Naive thymus-derived CD4-positive, alpha-beta T cell (primary cell): ENCODE measurements at regions not wholly inside any gene's neighbourhood (a gene's known extent, or its start where the extent isn't known, plus 50 kb on each side); places are given as distances from the start of the nearest gene placed in this dataset.

Experiments
- ATAC-seq: fragments of 150-1000 bp; cut with Tn5 transposase; 2 replicates; pipeline ENCODE4 v1.10.0; 2021; ENCODE audit warnings: mild to moderate bottlenecking, moderate library complexity
- CTCF ChIA-PET: fragments of 350-600 bp; sonication (Branson Sonifier 250); formaldehyde crosslinking; loops from one replicate; lab custom pipeline; 2021; ENCODE audit warnings: antibody characterized with exemption; lab: Charles Lee
- POLR2A ChIA-PET: fragments of 350-600 bp; sonication (Branson Sonifier 250); formaldehyde crosslinking; loops from one replicate; lab custom pipeline; 2021; ENCODE audit warnings: antibody characterized with exemption, inconsistent platforms; lab: Charles Lee
- DNase-seq, 9 donors: peaks; one replicate each; pipeline versions ENCODE4 v3.0.0 to v3.0.0-alpha.2; 2020 to 2022; ENCODE audit warnings: mixed read lengths in 1 of 9
- H3K27ac ChIP-seq: one replicate; pipeline ENCODE4 v1.7.0; 2013; ENCODE audit warnings: mild to moderate bottlenecking, low read depth, low read length, moderate library complexity
- H3K27me3 ChIP-seq, 2 donors: one replicate each; pipeline ENCODE4 v1.7.0; 2013; ENCODE audit warnings: low read length in 2 of 2, mild to moderate bottlenecking in 2 of 2, moderate library complexity in 2 of 2; ENCODE audit not compliant: control insufficient read depth in 2 of 2, insufficient read depth in 2 of 2
- H3K36me3 ChIP-seq, 3 experiments: 1 replicate in 2 of 3; 2 replicates in 1 of 3; pipeline ENCODE4 v1.7.0; 2013; ENCODE audit warnings: low read length in 3 of 3, mild to moderate bottlenecking in 3 of 3, moderate library complexity in 1 of 3; ENCODE audit not compliant: insufficient read depth in 3 of 3, control insufficient read depth in 2 of 3
- H3K4me1 ChIP-seq, 2 donors: one replicate each; pipeline ENCODE4 v1.7.0; 2013; ENCODE audit warnings: low read length in 2 of 2, mild to moderate bottlenecking in 2 of 2, moderate library complexity in 1 of 2; ENCODE audit not compliant: control insufficient read depth in 2 of 2, insufficient read depth in 2 of 2
- H3K4me3 ChIP-seq: 2 replicates; pipeline ENCODE4 v1.7.0; 2013; ENCODE audit warnings: mild to moderate bottlenecking, low read length
- H3K9me3 ChIP-seq, 3 experiments: 1 replicate in 2 of 3; 2 replicates in 1 of 3; pipeline ENCODE4 v1.7.0; 2013; ENCODE audit warnings: low read length in 3 of 3; ENCODE audit not compliant: control insufficient read depth in 2 of 3
- H3K27ac Mint-ChIP-seq, 9 donors: one replicate each; pipeline ENCODE4 v1.8.0; 2020 to 2022; ENCODE audit warnings: mixed read lengths in 9 of 9, mild to moderate bottlenecking in 8 of 9, moderate library complexity in 5 of 9, inconsistent platforms in 2 of 9
- H3K27me3 Mint-ChIP-seq, 5 donors: one replicate each; pipeline ENCODE4 v1.8.0; 2021 to 2022; ENCODE audit warnings: mixed read lengths in 5 of 5, mild to moderate bottlenecking in 1 of 5
- H3K36me3 Mint-ChIP-seq, 5 donors: one replicate each; pipeline ENCODE4 v1.8.0; 2020 to 2022; ENCODE audit warnings: mixed read lengths in 5 of 5, mild to moderate bottlenecking in 3 of 5, inconsistent platforms in 1 of 5
- H3K4me1 Mint-ChIP-seq, 7 donors: one replicate each; pipeline ENCODE4 v1.8.0; 2020 to 2022; ENCODE audit warnings: mixed read lengths in 7 of 7, mild to moderate bottlenecking in 3 of 7, inconsistent platforms in 1 of 7
- H3K4me3 Mint-ChIP-seq, 10 donors: one replicate each; pipeline ENCODE4 v1.8.0; 2020 to 2022; ENCODE audit warnings: mild to moderate bottlenecking in 10 of 10, mixed read lengths in 10 of 10, moderate library complexity in 6 of 10, inconsistent platforms in 2 of 10
- H3K9me3 Mint-ChIP-seq, 11 donors: one replicate each; pipeline ENCODE4 v1.8.0; 2020 to 2022; ENCODE audit warnings: mixed read lengths in 11 of 11, mild to moderate bottlenecking in 4 of 11, inconsistent platforms in 1 of 11, moderate library complexity in 1 of 11
- intact Hi-C, 2 donors: fragments of 100-400 bp; cut with micrococcal nuclease; formaldehyde crosslinking; loops; one replicate each; pipeline ENCODE4 v1.15.1; 2023

DNA sequence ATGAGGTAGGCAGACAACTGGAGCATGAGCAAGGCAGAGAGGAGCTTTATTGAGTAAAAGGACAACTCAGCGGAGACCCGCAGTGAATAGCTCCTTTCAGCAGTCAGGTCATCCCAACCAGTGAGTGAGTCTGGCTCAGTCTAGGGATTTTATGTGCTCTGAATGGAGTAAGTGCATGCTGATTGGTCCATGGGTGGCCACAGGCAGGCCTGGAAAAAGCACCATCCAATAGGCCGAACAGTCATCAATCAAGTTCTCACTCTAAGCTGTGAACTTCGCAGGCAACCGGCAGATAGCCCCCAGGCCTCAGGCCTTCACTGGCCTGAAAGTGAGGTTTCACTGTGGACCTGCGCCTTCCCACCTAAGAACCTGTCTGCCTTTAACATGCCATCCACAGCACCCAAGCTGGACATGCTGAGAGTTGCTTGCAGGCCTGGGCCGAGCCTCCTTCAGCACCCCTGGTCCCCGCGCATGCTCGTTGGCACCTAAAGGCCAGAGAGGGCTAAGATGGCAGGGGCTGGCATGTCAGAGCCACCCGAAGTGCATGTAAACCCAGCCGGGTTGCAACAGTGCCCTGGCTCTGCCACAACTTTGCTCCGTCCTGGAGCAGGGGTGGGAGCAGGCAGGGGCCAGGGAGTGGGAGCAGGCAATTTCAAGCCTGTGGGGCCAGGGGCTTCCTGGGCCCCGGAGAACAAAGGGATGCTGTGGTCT is 698.7 kb downstream of the SLITRK1 start:
- intact Hi-C loops: no loop called here
- Histone ChIP-seq H3K9me3 (no peaks in the 10 kb centered on the region), H3K27me3 (no peaks in the 10 kb centered on the region), H3K36me3 (no peaks in the 10 kb centered on the region), H3K27ac (no peak overlapping the region), H3K4me1 (no peaks in the 10 kb centered on the region), H3K4me3 (no peak overlapping the region)
- no peak overlapping the region for H3K4me3 Mint-ChIP-seq
- peaks cover 0 to 27% (median 7%) of the 10 kb centered on the region in 11 donors for H3K9me3 Mint-ChIP-seq
- no peaks in the 10 kb centered on the region for H3K4me1 Mint-ChIP-seq
- H3K36me3 Mint-ChIP-seq: peaks cover 0 to 6% (median 0%) of the 10 kb centered on the region in 5 donors
- ChIA-PET CTCF (no interaction called here), POLR2A (no interaction called here)
- ATAC-seq (no peak), DNase-seq (no peak)
- no peak overlapping the region for H3K27ac Mint-ChIP-seq
- H3K27me3 Mint-ChIP-seq: no peaks in the 10 kb centered on the region

- no peak overlapping the region for H3K27ac ChIP-seq
- ChIA-PET CTCF (no interaction called here), POLR2A (no interaction called here)
- H3K27me3 ChIP-seq: no peaks in the 10 kb centered on the region
- no peaks in the 10 kb centered on the region for H3K4me1 ChIP-seq
- peaks cover 0 to 6% (median 0%) of the 10 kb centered on the region in 5 donors for H3K36me3 Mint-ChIP-seq
- no peak for DNase-seq
- H3K4me1 Mint-ChIP-seq: no peaks in the 10 kb centered on the region
- no peak overlapping the region for H3K4me3 Mint-ChIP-seq
- intact Hi-C loops: no loop called here
- H3K9me3 ChIP-seq: no peaks in the 10 kb centered on the region
- no peaks in the 10 kb centered on the region for H3K27me3 Mint-ChIP-seq
- ATAC-seq: peak; percentile 26
- H3K9me3 Mint-ChIP-seq: peaks cover 0 to 26% (median 6%) of the 10 kb centered on the region in 11 donors
- H3K4me3 ChIP-seq: no peak overlapping the region
- no peaks in the 10 kb centered on the region for H3K36me3 ChIP-seq
- H3K27ac Mint-ChIP-seq: no peak overlapping the region
These were observed 699.4 kb downstream of the SLITRK1 start for GRCh38 chr13:83182845-83183244.

DNA sequence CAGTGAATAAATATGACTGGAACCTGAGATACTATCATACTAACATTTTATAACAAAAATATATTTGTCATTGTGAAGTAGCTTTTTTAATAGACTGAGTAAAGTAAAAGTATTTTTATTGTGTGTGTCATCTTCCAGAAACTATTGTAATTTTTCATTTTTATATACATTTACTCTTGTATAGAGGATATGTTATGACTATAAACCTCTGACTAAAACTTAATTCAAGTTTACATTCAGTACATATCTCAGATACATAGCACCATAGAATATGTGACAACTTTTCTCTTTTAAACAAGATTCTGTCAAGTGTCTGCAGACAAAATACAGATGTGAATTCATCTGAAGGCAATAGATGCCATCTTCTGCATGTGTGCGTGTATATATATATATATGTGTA is 704.3 kb downstream of the SLITRK1 start:
- DNase-seq (no peak), ATAC-seq (no peak)
- CTCF ChIA-PET: no interaction called here
- Mint-ChIP-seq H3K4me3 (no peak overlapping the region), H3K4me1 (no peaks in the 10 kb centered on the region), H3K9me3 (peaks cover 0 to 25% (median 6%) of the 10 kb centered on the region in 11 donors), H3K27ac (no peak overlapping the region), H3K36me3 (no peaks in the 10 kb centered on the region), H3K27me3 (no peaks in the 10 kb centered on the region)
- Histone ChIP-seq H3K27ac (no peak overlapping the region), H3K27me3 (no peaks in the 10 kb centered on the region), H3K4me3 (no peak overlapping the region), H3K4me1 (no peaks in the 10 kb centered on the region), H3K36me3 (no peaks in the 10 kb centered on the region), H3K9me3 (no peaks in the 10 kb centered on the region)
- intact Hi-C loops: no loop called here
- POLR2A ChIA-PET: no interaction called here

GRCh38 chr13:83168590-83168989 is 713.7 kb downstream of the SLITRK1 start:
- no peak overlapping the region for H3K27ac Mint-ChIP-seq
- ATAC-seq (no peak), DNase-seq (no peak)
- H3K27me3 Mint-ChIP-seq: no peaks in the 10 kb centered on the region
- no peak overlapping the region for H3K27ac ChIP-seq
- no peaks in the 10 kb centered on the region for H3K36me3 ChIP-seq
- peaks cover 0 to 4% (median 0%) of the 10 kb centered on the region in 5 donors for H3K36me3 Mint-ChIP-seq
- intact Hi-C loops: no loop called here
- ChIA-PET POLR2A (no interaction called here), CTCF (no interaction called here)
- no peaks in the 10 kb centered on the region for H3K9me3 ChIP-seq
- H3K4me3 Mint-ChIP-seq: no peak overlapping the region
- no peaks in the 10 kb centered on the region for H3K27me3 ChIP-seq
- H3K4me1 Mint-ChIP-seq: no peaks in the 10 kb centered on the region
- H3K9me3 Mint-ChIP-seq: peaks cover 0 to 14% (median 4%) of the 10 kb centered on the region in 11 donors
- no peak overlapping the region for H3K4me3 ChIP-seq
- no peaks in the 10 kb centered on the region for H3K4me1 ChIP-seq

DNA sequence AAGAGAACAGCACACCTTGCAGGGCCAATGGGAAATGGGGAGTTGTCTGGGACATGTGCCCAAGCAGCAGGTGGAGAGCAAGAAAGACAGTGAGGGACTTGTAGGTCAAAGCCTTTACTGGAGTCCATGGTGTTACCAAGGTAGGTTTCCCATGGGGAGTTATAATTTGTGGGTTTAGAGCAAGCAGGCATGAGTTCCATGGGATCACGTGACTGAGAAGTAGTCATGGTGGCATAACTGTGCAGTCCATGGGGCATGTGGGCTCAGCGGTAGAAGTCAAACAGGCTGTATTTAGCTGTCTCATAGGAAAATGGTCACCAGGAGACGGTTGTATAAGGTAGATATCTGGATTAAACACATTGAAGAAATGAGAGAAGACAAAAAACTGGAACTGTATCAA is 715.1 kb downstream of the SLITRK1 start:
- DNase-seq (no peak), ATAC-seq (no peak)
- intact Hi-C loops: no loop called here
- Mint-ChIP-seq H3K4me3 (no peak overlapping the region), H3K27ac (no peak overlapping the region), H3K27me3 (no peaks in the 10 kb centered on the region), H3K4me1 (no peaks in the 10 kb centered on the region), H3K9me3 (peaks cover 0 to 13% (median 2%) of the 10 kb centered on the region in 11 donors), H3K36me3 (peaks cover 0 to under 1% (median 0%) of the 10 kb centered on the region in 5 donors)
- Histone ChIP-seq H3K36me3 (no peaks in the 10 kb centered on the region), H3K4me3 (no peak overlapping the region), H3K4me1 (no peaks in the 10 kb centered on the region), H3K9me3 (no peaks in the 10 kb centered on the region), H3K27ac (no peak overlapping the region), H3K27me3 (no peaks in the 10 kb centered on the region)
- ChIA-PET CTCF (no interaction called here), POLR2A (no interaction called here)

DNA sequence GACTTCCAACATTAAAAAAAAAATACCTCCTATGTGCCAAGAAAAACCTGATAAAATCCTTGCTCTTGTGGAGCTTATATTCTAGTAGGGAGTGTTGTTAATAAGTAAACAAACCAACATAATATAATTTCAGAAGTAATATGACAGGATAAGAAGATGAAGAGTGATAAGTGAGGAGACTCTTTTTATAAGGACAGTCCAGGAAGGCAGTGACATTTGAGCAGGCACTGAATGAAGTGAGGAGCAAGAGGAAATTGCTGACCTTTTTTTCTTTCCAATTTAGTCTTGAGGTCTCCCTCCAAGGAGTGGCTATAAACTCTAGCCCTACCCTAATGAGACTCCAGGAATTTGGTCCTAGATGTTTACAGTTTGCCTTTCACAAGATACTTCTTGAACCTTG is 715.7 kb downstream of the SLITRK1 start:
- no peak for DNase-seq
- Histone ChIP-seq H3K27me3 (no peaks in the 10 kb centered on the region), H3K27ac (no peak overlapping the region), H3K36me3 (no peaks in the 10 kb centered on the region), H3K4me3 (no peak overlapping the region), H3K4me1 (no peaks in the 10 kb centered on the region), H3K9me3 (no peaks in the 10 kb centered on the region)
- no peak overlapping the region for H3K27ac Mint-ChIP-seq
- intact Hi-C loops: no loop called here
- POLR2A ChIA-PET: no interaction called here
- ATAC-seq: no peak
- H3K4me1 Mint-ChIP-seq: no peaks in the 10 kb centered on the region
- H3K27me3 Mint-ChIP-seq: no peaks in the 10 kb centered on the region
- CTCF ChIA-PET: no interaction called here
- peaks cover 0 to 11% (median 2%) of the 10 kb centered on the region in 11 donors for H3K9me3 Mint-ChIP-seq
- no peak overlapping the region for H3K4me3 Mint-ChIP-seq
- H3K36me3 Mint-ChIP-seq: no peaks in the 10 kb centered on the region

DNA sequence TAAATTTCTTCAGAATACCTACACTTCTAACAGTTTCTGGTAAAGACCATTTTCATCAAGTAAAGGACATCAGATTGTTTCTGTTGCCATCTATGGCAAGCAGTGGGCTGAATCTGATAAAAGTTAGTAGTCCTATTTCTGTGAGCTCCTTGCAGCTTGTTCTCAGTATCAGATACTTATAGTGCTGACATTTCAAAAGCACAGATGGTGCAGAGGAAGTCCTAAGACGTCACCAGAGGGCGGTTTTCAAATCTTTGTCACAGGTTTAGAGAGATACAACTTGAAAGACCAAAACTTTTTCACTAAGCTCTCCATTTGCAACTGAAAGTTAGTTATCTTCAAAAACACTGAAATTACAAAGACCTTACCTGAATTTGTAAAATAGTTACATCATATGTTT is 719.8 kb downstream of the SLITRK1 start:
- H3K27me3 ChIP-seq: no peaks in the 10 kb centered on the region
- no peak for ATAC-seq
- no peaks in the 10 kb centered on the region for H3K4me1 ChIP-seq
- Mint-ChIP-seq H3K9me3 (peaks cover 0 to 17% (median 2%) of the 10 kb centered on the region in 11 donors), H3K27ac (no peak overlapping the region), H3K36me3 (no peaks in the 10 kb centered on the region), H3K4me1 (no peaks in the 10 kb centered on the region), H3K4me3 (no peak overlapping the region), H3K27me3 (no peaks in the 10 kb centered on the region)
- POLR2A ChIA-PET: no interaction called here
- H3K27ac ChIP-seq: no peak overlapping the region
- CTCF ChIA-PET: no interaction called here
- no peak overlapping the region for H3K4me3 ChIP-seq
- H3K9me3 ChIP-seq: no peaks in the 10 kb centered on the region
- intact Hi-C loops: no loop called here
- no peak for DNase-seq
- no peaks in the 10 kb centered on the region for H3K36me3 ChIP-seq
